Prostate gland (tissue), 2 donors: ENCODE measurements at regions not wholly inside any gene's neighbourhood (a gene's known extent, or its start where the extent isn't known, plus 50 kb on each side); places are given as distances from the start of the nearest gene placed in this dataset.
"Not testable (repeated sequence)": the region's sequence is repeated elsewhere in the genome, so short reads cannot be mapped to it uniquely, and the experiment has no call there.

Source experiments
- DNase-seq: peaks from one replicate; pipeline ENCODE4 v3.0.0-alpha.2; 2019; ENCODE audit warnings: low spot score
- H3K27ac ChIP-seq, 2 donors: fragments of 200-600 bp; sonication (generic); 2 replicates each; pipeline ENCODE4 v1.5.1; 2017 to 2019
- H3K27me3 ChIP-seq: fragments of 200-600 bp; sonication (generic); replicated peaks from 2 replicates; pipeline ENCODE4 v1.5.1; 2019; ENCODE audit not compliant: insufficient read depth
- H3K36me3 ChIP-seq, 2 donors: fragments of 200-600 bp; sonication (generic); 1 replicate in 1 of 2; 2 replicates in 1 of 2; pipeline versions ENCODE4 v1.5.1 to v1.8.1; 2017 to 2019
- H3K4me1 ChIP-seq: fragments of 200-600 bp; sonication (generic); replicated peaks from 2 replicates; pipeline ENCODE4 v1.5.1; 2019
- H3K4me3 ChIP-seq, 2 donors: fragments of 200-600 bp; sonication (generic); 2 replicates each; pipeline ENCODE4 v1.5.1; 2017 to 2019
- H3K9me3 ChIP-seq: fragments of 200-600 bp; sonication (generic); 2 replicates; pipeline ENCODE4 v1.5.1; 2017
- POLR2A ChIP-seq: fragments of 450-650 bp; IDR thresholded peaks from one replicate; pipeline ENCODE4 v1.6.1; 2016; ENCODE audit warnings: antibody characterized with exemption, mild to moderate bottlenecking
- POLR2AphosphoS5 ChIP-seq: sonication (generic); formaldehyde crosslinking; IDR thresholded peaks from one replicate; pipeline ENCODE4 v1.6.1; 2017; ENCODE audit warnings: antibody characterized with exemption
- WGBS: methylation state at CpG from one replicate; pipeline ENCODE4 v1.1.5; 2018; 5-methylcytosine and 5-hydroxymethylcytosine counted together
- intact Hi-C: fragments of 100-400 bp; cut with DNase I; formaldehyde crosslinking; loops from one replicate; pipeline ENCODE4 v1.14.2; 2022
- TF ChIP-seq, protein P1 (sequence below), 4 experiments: fragments of 200-600 bp in 2 of 4; fragments of 450-650 bp in 2 of 4; sonication (generic) in 2 of 4; IDR thresholded peaks; 1 replicate in 3 of 4; 2 replicates in 1 of 4; pipeline ENCODE4 v1.5.1; 2016 to 2019; ENCODE audit warnings: antibody characterized with exemption in 4 of 4, mild to moderate bottlenecking in 2 of 4, moderate library complexity in 2 of 4

DNA sequence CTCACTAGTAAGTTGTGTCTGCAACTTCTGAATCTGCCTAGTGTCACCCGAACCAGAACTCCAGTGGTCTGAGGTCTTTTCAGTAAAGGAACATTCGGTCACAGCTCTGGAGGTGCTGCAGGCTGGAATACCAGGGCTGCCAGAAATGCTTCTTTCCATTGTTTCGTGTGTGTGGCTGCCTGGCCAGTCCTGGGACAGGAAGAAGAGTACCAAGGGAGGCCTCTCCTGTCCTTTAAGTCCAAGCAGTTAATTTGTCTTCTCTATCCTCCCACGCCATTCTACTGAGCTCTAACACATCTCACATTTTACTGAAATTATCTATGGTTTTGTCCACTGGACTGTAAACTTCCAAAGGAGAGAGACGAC lies 196.0 kb downstream of the LNPK start:
- intact Hi-C loops: no loop called here
- no peak overlapping the region for H3K4me3 ChIP-seq
- no peak for TF ChIP-seq POLR2AphosphoS5
- no peak for TF ChIP-seq POLR2A
- TF ChIP-seq, protein P1, sequence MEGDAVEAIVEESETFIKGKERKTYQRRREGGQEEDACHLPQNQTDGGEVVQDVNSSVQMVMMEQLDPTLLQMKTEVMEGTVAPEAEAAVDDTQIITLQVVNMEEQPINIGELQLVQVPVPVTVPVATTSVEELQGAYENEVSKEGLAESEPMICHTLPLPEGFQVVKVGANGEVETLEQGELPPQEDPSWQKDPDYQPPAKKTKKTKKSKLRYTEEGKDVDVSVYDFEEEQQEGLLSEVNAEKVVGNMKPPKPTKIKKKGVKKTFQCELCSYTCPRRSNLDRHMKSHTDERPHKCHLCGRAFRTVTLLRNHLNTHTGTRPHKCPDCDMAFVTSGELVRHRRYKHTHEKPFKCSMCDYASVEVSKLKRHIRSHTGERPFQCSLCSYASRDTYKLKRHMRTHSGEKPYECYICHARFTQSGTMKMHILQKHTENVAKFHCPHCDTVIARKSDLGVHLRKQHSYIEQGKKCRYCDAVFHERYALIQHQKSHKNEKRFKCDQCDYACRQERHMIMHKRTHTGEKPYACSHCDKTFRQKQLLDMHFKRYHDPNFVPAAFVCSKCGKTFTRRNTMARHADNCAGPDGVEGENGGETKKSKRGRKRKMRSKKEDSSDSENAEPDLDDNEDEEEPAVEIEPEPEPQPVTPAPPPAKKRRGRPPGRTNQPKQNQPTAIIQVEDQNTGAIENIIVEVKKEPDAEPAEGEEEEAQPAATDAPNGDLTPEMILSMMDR (IDR thresholded peaks at IDR 0.05): no peak
- DNase-seq: no peak
- WGBS: 38% methylated on average over 5 of the region's 5 CpGs
- no peaks in the 10 kb centered on the region for H3K27me3 ChIP-seq
- no peak overlapping the region for H3K27ac ChIP-seq
- H3K9me3 ChIP-seq: no peaks in the 10 kb centered on the region
- H3K4me1 ChIP-seq: no peaks in the 10 kb centered on the region
- H3K36me3 ChIP-seq: no peaks in the 10 kb centered on the region

DNA sequence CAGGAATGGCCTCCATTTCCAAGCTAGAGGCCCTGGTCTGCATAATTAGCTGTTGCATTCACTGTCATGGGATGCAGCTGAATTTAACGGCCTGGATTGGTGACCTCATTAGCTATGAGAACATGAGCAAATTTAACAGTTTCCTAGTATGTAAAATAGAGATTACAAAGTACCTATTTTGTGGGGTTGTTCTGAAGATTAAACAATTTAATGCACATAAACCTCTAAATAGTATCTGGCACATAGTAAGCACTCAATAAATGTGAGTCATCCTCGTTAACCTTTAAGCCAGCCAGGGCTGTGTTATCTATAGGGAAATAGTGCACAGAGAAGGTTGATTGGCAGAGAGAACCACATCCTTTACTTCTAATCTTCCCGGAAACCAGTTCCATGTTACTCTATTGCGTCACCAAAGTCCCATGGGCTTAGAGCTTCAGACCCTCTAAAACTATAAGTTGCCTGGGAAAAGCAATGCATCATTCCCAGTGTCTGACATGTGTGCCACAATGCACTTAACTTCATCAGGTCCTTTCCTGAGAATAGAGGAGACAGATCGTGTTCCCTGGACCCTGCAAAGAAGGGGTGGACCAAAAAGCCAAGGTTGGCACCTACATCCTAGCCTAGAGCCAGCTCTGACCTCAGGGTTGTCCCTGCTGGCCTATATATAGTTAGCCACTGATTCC lies 196.5 kb downstream of the LNPK start:
- TF ChIP-seq POLR2AphosphoS5: no peak
- no peak for TF ChIP-seq POLR2A
- TF ChIP-seq, protein P1 (IDR thresholded peaks at IDR 0.05): no peak
- Histone ChIP-seq H3K27ac (no peak overlapping the region), H3K4me1 (no peaks in the 10 kb centered on the region), H3K9me3 (no peaks in the 10 kb centered on the region), H3K27me3 (no peaks in the 10 kb centered on the region), H3K36me3 (no peaks in the 10 kb centered on the region), H3K4me3 (no peak overlapping the region)
- DNase-seq: no peak
- intact Hi-C loops: no loop called here
- WGBS: 59% methylated on average over 5 of the region's 5 CpGs

DNA sequence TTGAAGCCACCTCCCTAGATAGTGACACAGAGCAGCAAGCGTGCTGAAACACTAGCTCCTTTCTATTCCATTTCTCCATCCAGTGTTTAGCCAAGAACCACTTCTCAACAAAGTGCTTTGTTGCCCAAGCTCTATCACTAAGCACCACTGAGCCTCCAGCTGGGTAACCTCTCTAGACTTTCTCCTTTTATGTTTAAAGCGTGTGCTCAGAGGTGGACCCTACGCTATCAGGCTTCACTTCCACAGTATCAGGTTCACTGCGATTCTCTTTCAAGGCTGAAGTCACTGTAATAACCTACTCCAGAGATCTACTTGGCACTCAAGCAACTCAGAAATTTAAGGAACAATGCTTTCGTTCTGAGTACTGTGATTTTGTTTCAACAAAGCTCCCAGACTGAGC lies 197.9 kb downstream of the LNPK start:
- TF ChIP-seq POLR2A (no peak), POLR2AphosphoS5 (no peak)
- TF ChIP-seq, protein P1 (IDR thresholded peaks at IDR 0.05): no peak
- H3K4me1 ChIP-seq: no peaks in the 10 kb centered on the region
- H3K27me3 ChIP-seq: no peaks in the 10 kb centered on the region
- H3K36me3 ChIP-seq: no peaks in the 10 kb centered on the region
- no peak for DNase-seq
- no peak overlapping the region for H3K27ac ChIP-seq
- no peak overlapping the region for H3K4me3 ChIP-seq
- intact Hi-C loops: no loop called here
- WGBS: 74% methylated on average over 5 of the region's 5 CpGs
- H3K9me3 ChIP-seq: no peaks in the 10 kb centered on the region

DNA sequence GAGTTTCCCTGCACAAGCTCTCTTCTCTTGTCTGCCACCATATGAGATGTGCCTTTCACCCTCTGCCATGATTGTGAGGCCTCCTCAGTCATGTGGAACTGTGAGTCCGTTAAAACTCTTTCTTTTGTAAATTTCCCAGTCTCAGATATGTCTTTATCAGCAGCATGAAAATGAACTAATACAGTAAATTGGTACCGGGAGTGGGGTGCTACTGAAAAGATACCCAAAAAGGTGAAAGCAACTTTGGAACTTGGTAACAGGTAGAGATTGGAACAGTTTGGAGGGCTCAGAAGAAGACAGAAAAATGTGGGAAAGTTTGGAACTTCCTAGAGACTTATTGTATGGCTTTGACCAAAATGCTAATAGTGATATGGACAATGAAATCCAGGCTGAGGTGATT lies 205.6 kb downstream of the LNPK start:
- H3K4me1 ChIP-seq, DNase-seq, H3K27me3 ChIP-seq, H3K9me3 ChIP-seq, H3K27ac ChIP-seq, H3K36me3 ChIP-seq, intact Hi-C loops, H3K4me3 ChIP-seq: not testable (repeated sequence)
- 98% methylated on average over 2 of the region's 2 CpGs for WGBS

DNA sequence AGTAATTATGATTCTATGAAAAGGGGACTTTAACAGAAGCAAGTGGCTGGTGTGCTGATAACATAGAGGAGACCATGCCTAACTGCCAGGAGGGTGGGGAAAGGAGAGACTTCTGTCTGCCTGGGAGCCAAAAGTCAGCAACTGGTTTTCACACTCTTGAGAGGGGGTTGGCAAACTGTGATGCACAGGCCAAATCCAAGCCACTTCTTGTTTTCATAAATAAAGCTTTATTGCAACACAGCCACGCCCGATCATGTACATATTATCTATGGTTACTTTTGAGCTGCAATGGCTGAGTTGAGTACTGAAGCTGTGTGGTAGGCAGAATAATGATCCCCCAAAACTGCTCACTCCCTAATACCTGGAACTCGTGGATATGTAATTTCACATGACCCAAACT lies 208.4 kb downstream of the LNPK start:
- H3K36me3 ChIP-seq: no peaks in the 10 kb centered on the region
- H3K27ac ChIP-seq: no peak overlapping the region
- DNase-seq: no peak
- no peaks in the 10 kb centered on the region for H3K4me1 ChIP-seq
- no peaks in the 10 kb centered on the region for H3K27me3 ChIP-seq
- no peak overlapping the region for H3K4me3 ChIP-seq
- no peaks in the 10 kb centered on the region for H3K9me3 ChIP-seq
- 89% methylated on average over 3 of the region's 3 CpGs for WGBS
- intact Hi-C loops: no loop called here
- TF ChIP-seq POLR2A: no peak
- no peak for TF ChIP-seq POLR2AphosphoS5
- TF ChIP-seq, protein P1 (IDR thresholded peaks at IDR 0.05): no peak
